ENCODE measurements at regions not wholly inside any gene's neighbourhood (a gene's known extent, or its start where the extent isn't known, plus 50 kb on each side); places are given as distances from the start of the nearest gene placed in this dataset.

- H3K79me2 ChIP-seq (ENCODE audit: control insufficient read depth, insufficient read depth, low read length), result no peaks in the 10 kb centered on the region
- TF ChIP-seq EZH2 (IDR thresholded peaks at IDR 0.05; ENCODE audit: borderline replicate concordance, low read depth, low read length, severe bottlenecking), result no peak
- TF ChIP-seq POLR2A (IDR thresholded peaks at IDR 0.05; ENCODE audit: low read depth, low read length), result no peak
- FAIRE-seq (no peak), DNase-seq (ENCODE audit: low read depth, low spot score) (no peak)
- no peak overlapping the region for H3K9ac ChIP-seq (replicated peaks; ENCODE audit: extremely low read depth, insufficient read depth, low read length)
- H3K4me1 ChIP-seq (ENCODE audit: control insufficient read depth, extremely low read depth, insufficient read depth, low read length), result no peaks in the 10 kb centered on the region
- no peaks in the 10 kb centered on the region for H3K9me3 ChIP-seq (replicated peaks; ENCODE audit: control insufficient read depth, insufficient read depth, low read length)
- no peaks in the 10 kb centered on the region for H3K36me3 ChIP-seq (ENCODE audit: control insufficient read depth in 2 of 2, extremely low read depth in 1 of 2, insufficient read depth in 2 of 2, low read length in 2 of 2)
- CTCF ChIA-PET, result no interaction called here
- BruUV-seq (replicated peaks), result no TSS peak
- POLR2A ChIA-PET, result no interaction called here
- intact Hi-C loops (cut with micrococcal nuclease), result no loop called here
- no peaks in the 10 kb centered on the region for H3K27me3 ChIP-seq (ENCODE audit: control insufficient read depth in 2 of 2, insufficient read depth in 2 of 2, low read length in 2 of 2)
- H3K4me2 ChIP-seq (ENCODE audit: insufficient read depth, low read length), result no peak overlapping the region
- no peak overlapping the region for H3K4me3 ChIP-seq (replicated peaks in 1 of 3; ENCODE audit: insufficient read depth in 1 of 3, low read depth in 1 of 3, low read length in 3 of 3)
- dilution Hi-C loops (cut with MboI; ENCODE audit: extremely low pct_ligation_motif_present, low sequenced_read_pairs), result no loop called here
- no peaks in the 10 kb centered on the region for H3K9me1 ChIP-seq (replicated peaks; ENCODE audit: control insufficient read depth, extremely low read depth, insufficient read depth, low read length)
- H3K27ac ChIP-seq (ENCODE audit: insufficient read depth, low read depth, low read length), result no peak overlapping the region
- no peak overlapping the region for H2AFZ ChIP-seq (ENCODE audit: low read depth, low read length)
- H4K20me1 ChIP-seq (replicated peaks; ENCODE audit: control insufficient read depth, extremely low read depth, insufficient read depth, low read length), result no peaks in the 10 kb centered on the region
These were observed 116.9 kb downstream of the IRX2 start for GRCh38 chr5:2634399-2635176.

GRCh38 chr5:2633992-2634391 is 117.5 kb downstream of the IRX2 start:
- TF ChIP-seq CTCF (IDR thresholded peaks at IDR 0.05; ENCODE audit: extremely low read depth in 1 of 2, insufficient read depth in 1 of 2, low read depth in 1 of 2, low read length in 2 of 2) (no peak), JUN (IDR thresholded peaks at IDR 0.05; ENCODE audit: borderline replicate concordance, insufficient read depth, insufficient read length, low read depth) (no peak), POLR2AphosphoS5 (IDR thresholded peaks at IDR 0.05; ENCODE audit: insufficient read depth, low read depth, low read length) (no peak), POLR2A (IDR thresholded peaks at IDR 0.05; ENCODE audit: low read depth, low read length) (no peak), MAX (IDR thresholded peaks at IDR 0.05; ENCODE audit: insufficient read depth, insufficient read length) (no peak), EZH2 (IDR thresholded peaks at IDR 0.05; ENCODE audit: borderline replicate concordance, low read depth, low read length, severe bottlenecking) (no peak), FOS (IDR thresholded peaks at IDR 0.05; ENCODE audit: borderline replicate concordance, insufficient read depth, low read length) (no peak), MYC (IDR thresholded peaks at IDR 0.05; ENCODE audit: low read depth, low read length) (no peak), GATA2 (IDR thresholded peaks at IDR 0.05; ENCODE audit: insufficient read depth, insufficient read length, low read depth, low read length) (no peak)
- FAIRE-seq (no peak), DNase-seq (ENCODE audit: low read depth, low spot score) (no peak)
- H3K4me1 ChIP-seq (ENCODE audit: control insufficient read depth, extremely low read depth, insufficient read depth, low read length), result no peaks in the 10 kb centered on the region
- no peaks in the 10 kb centered on the region for H3K36me3 ChIP-seq (ENCODE audit: control insufficient read depth in 2 of 2, extremely low read depth in 1 of 2, insufficient read depth in 2 of 2, low read length in 2 of 2)
- H3K9ac ChIP-seq (replicated peaks; ENCODE audit: extremely low read depth, insufficient read depth, low read length), result no peak overlapping the region
- H2AFZ ChIP-seq (ENCODE audit: low read depth, low read length), result no peak overlapping the region
- no peaks in the 10 kb centered on the region for H3K79me2 ChIP-seq (ENCODE audit: control insufficient read depth, insufficient read depth, low read length)
- dilution Hi-C loops (cut with MboI; ENCODE audit: extremely low pct_ligation_motif_present, low sequenced_read_pairs), result no loop called here
- H3K9me1 ChIP-seq (replicated peaks; ENCODE audit: control insufficient read depth, extremely low read depth, insufficient read depth, low read length), result no peaks in the 10 kb centered on the region
- POLR2A ChIA-PET, result no interaction called here
- H3K9me3 ChIP-seq (replicated peaks; ENCODE audit: control insufficient read depth, insufficient read depth, low read length), result no peaks in the 10 kb centered on the region
- H3K4me3 ChIP-seq (replicated peaks in 1 of 3; ENCODE audit: insufficient read depth in 1 of 3, low read depth in 1 of 3, low read length in 3 of 3), result no peak overlapping the region
- intact Hi-C loops (cut with micrococcal nuclease), result no loop called here
- CTCF ChIA-PET, result no interaction called here
- H3K27me3 ChIP-seq (ENCODE audit: control insufficient read depth in 2 of 2, insufficient read depth in 2 of 2, low read length in 2 of 2), result no peaks in the 10 kb centered on the region
- no peak overlapping the region for H3K27ac ChIP-seq (ENCODE audit: insufficient read depth, low read depth, low read length)
- H4K20me1 ChIP-seq (replicated peaks; ENCODE audit: control insufficient read depth, extremely low read depth, insufficient read depth, low read length), result no peaks in the 10 kb centered on the region
- no TSS peak for BruUV-seq (replicated peaks)
- no peak overlapping the region for H3K4me2 ChIP-seq (ENCODE audit: insufficient read depth, low read length)

Measured in endothelial cell of umbilical vein (primary cell).